Stimulated activated memory B cell treated with anti-CD40 and anti-IgM and Interleukin-4, amounts not matched to agents 10 μg/mL and 1 μg/mL and 100 μg/mL, for 72 hours (primary cell): ENCODE measurements at regions not wholly inside any gene's neighbourhood (a gene's known extent, or its start where the extent isn't known, plus 50 kb on each side); places are given as distances from the start of the nearest gene placed in this dataset.
"Not testable (repeated sequence)": the region's sequence is repeated elsewhere in the genome, so short reads cannot be mapped to it uniquely, and the experiment has no call there.

Source experiments
- ATAC-seq: fragments of 150-1000 bp; cut with Tn5 transposase; 2 replicates; pipeline ENCODE4 v1.10.0; 2021
- H3K27ac Mint-ChIP-seq: one replicate; pipeline ENCODE4 v1.8.0; 2022; ENCODE audit warnings: mild to moderate bottlenecking, mixed read lengths
- H3K27me3 Mint-ChIP-seq: one replicate; pipeline ENCODE4 v1.8.0; 2022; ENCODE audit warnings: mixed read lengths
- H3K36me3 Mint-ChIP-seq: one replicate; pipeline ENCODE4 v1.8.0; 2022; ENCODE audit warnings: mixed read lengths
- H3K4me1 Mint-ChIP-seq: one replicate; pipeline ENCODE4 v1.8.0; 2022; ENCODE audit warnings: mixed read lengths
- H3K4me3 Mint-ChIP-seq: one replicate; pipeline ENCODE4 v1.8.0; 2022; ENCODE audit warnings: mild to moderate bottlenecking, moderate library complexity, mixed read lengths
- H3K9me3 Mint-ChIP-seq: one replicate; pipeline ENCODE4 v1.8.0; 2022; ENCODE audit warnings: mixed read lengths

GRCh38 chr7:93717217-93717900 lies 142.8 kb upstream of the CALCR start:
- Mint-ChIP-seq H3K27ac (no peak overlapping the region), H3K4me1 (peaks cover 6% of the 10 kb centered on the region), H3K36me3 (no peaks in the 10 kb centered on the region), H3K9me3 (no peaks in the 10 kb centered on the region), H3K27me3 (peaks cover 10% of the 10 kb centered on the region), H3K4me3 (no peak overlapping the region)
- no peak for ATAC-seq

DNA sequence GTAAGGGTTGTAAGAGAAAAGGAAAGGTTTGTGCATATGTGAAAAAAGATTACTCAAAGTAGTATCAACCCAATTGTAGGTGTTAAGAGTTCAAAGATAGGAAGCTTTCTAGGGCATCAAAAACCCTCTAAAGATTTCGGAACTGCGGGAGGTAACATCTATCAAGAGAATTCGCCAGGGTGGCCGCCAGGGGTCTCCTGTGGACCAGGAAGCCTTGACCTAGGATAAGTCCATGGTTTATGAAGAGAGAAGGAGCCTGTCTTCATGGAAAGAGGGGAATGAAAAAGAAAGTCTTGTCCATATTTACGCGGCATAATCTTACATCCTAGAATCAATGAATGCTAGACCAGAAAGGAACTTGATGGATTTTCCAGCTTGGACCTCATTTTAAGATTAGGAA lies 140.7 kb upstream of the CALCR start:
- H3K27me3 Mint-ChIP-seq = peaks cover 20% of the 10 kb centered on the region
- no peak overlapping the region for H3K27ac Mint-ChIP-seq
- H3K4me1 Mint-ChIP-seq = peaks cover 6% of the 10 kb centered on the region
- H3K9me3 Mint-ChIP-seq = no peaks in the 10 kb centered on the region
- ATAC-seq = no peak
- no peak overlapping the region for H3K4me3 Mint-ChIP-seq
- H3K36me3 Mint-ChIP-seq = no peaks in the 10 kb centered on the region

DNA sequence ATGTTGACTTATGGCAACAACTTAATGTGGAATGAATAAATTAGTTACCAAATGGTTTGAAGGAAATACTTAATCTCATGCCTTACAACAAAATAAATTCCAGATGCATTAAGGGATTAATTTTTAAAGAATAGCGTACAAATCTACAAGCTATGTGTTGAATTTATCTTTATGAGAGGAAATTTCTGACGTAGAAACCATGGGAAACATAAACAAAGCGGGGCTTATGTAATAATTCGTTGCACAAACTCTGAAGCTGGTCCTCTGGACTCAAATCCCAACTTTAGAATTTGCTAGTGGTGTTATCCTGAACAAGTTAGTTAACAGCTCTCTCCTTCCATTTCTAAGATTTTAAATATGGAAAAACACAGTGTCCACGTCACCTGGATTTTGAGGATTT lies 137.4 kb upstream of the CALCR start:
- ATAC-seq = no peak
- Mint-ChIP-seq H3K4me3 (no peak overlapping the region), H3K4me1 (no peaks in the 10 kb centered on the region), H3K27ac (no peak overlapping the region), H3K36me3 (no peaks in the 10 kb centered on the region), H3K27me3 (peaks cover 16% of the 10 kb centered on the region), H3K9me3 (peaks cover 3% of the 10 kb centered on the region)

- not testable (repeated sequence) for H3K36me3 Mint-ChIP-seq, ATAC-seq, H3K9me3 Mint-ChIP-seq, H3K4me3 Mint-ChIP-seq, H3K27ac Mint-ChIP-seq, H3K4me1 Mint-ChIP-seq
- H3K27me3 Mint-ChIP-seq = peaks cover 15% of the 10 kb centered on the region
Measured at GRCh38 chr7:93708255-93708654, 133.7 kb upstream of the CALCR start.

- H3K4me3 Mint-ChIP-seq = no peak overlapping the region
- no peaks in the 10 kb centered on the region for H3K36me3 Mint-ChIP-seq
- H3K9me3 Mint-ChIP-seq = peaks cover 3% of the 10 kb centered on the region
- no peak for ATAC-seq
- H3K4me1 Mint-ChIP-seq = no peaks in the 10 kb centered on the region
- H3K27me3 Mint-ChIP-seq = peaks cover 15% of the 10 kb centered on the region
- no peak overlapping the region for H3K27ac Mint-ChIP-seq
Measured at GRCh38 chr7:93707249-93707648, 132.7 kb upstream of the CALCR start.

DNA sequence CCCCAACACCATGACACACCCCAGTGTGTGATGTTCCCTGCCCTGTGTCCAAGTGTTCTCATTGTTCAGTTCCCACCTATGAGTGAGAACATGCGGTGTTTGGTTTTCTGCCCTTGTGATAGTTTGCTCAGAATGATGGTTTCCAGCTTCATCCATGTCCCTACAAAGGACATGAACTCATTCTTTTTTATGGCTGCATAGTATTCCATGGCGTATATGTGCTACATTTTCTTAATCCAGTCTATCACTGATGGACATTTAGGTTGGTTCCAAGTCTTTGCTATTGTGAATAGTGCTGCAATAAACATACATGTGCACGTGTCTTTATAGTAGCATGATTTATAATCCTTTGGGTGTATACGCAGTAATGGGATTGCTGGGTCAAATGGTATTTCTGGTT lies 131.6 kb upstream of the CALCR start:
- ATAC-seq, H3K4me3 Mint-ChIP-seq, H3K9me3 Mint-ChIP-seq, H3K36me3 Mint-ChIP-seq, H3K4me1 Mint-ChIP-seq, H3K27ac Mint-ChIP-seq: not testable (repeated sequence)
- H3K27me3 Mint-ChIP-seq = peaks cover 15% of the 10 kb centered on the region

GRCh38 chr7:93704217-93704616 lies 129.7 kb upstream of the CALCR start:
- no peak overlapping the region for H3K4me3 Mint-ChIP-seq
- H3K4me1 Mint-ChIP-seq = no peaks in the 10 kb centered on the region
- H3K36me3 Mint-ChIP-seq = no peaks in the 10 kb centered on the region
- H3K27me3 Mint-ChIP-seq = no peaks in the 10 kb centered on the region
- H3K27ac Mint-ChIP-seq = no peak overlapping the region
- peaks cover 3% of the 10 kb centered on the region for H3K9me3 Mint-ChIP-seq
- ATAC-seq = no peak

GRCh38 chr7:93697901-93698300 lies 123.4 kb upstream of the CALCR start:
- Mint-ChIP-seq H3K36me3 (no peaks in the 10 kb centered on the region), H3K4me3 (no peak overlapping the region), H3K4me1 (no peaks in the 10 kb centered on the region), H3K27ac (no peak overlapping the region), H3K9me3 (no peaks in the 10 kb centered on the region), H3K27me3 (no peaks in the 10 kb centered on the region)
- no peak for ATAC-seq

DNA sequence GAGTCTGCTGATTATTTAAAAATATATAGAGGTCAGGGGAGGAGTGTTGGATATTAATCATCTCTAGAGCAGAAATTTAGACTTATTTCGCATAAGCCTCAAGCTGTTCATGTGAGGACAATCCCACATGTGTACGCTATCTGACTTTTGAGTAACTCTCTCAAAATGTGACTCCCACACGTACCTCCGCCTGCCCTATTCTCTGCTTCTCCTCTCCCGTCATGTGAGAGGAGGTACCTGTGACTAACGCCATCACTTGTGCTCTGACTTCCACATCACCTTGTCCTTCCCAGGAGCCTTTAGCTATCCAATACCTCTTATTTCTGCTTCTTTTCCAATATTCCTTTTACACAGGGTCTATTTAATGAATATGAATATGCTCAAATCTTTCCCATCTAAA lies 119.3 kb upstream of the CALCR start:
- H3K36me3 Mint-ChIP-seq = no peaks in the 10 kb centered on the region
- H3K4me1 Mint-ChIP-seq = no peaks in the 10 kb centered on the region
- H3K4me3 Mint-ChIP-seq = no peak overlapping the region
- no peaks in the 10 kb centered on the region for H3K27me3 Mint-ChIP-seq
- ATAC-seq = no peak
- no peaks in the 10 kb centered on the region for H3K9me3 Mint-ChIP-seq
- no peak overlapping the region for H3K27ac Mint-ChIP-seq

GRCh38 chr7:93690021-93690420 lies 115.5 kb upstream of the CALCR start:
- no peak for ATAC-seq
- H3K36me3 Mint-ChIP-seq = no peaks in the 10 kb centered on the region
- no peaks in the 10 kb centered on the region for H3K27me3 Mint-ChIP-seq
- no peaks in the 10 kb centered on the region for H3K4me1 Mint-ChIP-seq
- H3K27ac Mint-ChIP-seq = no peak overlapping the region
- H3K4me3 Mint-ChIP-seq = no peak overlapping the region
- H3K9me3 Mint-ChIP-seq = no peaks in the 10 kb centered on the region

DNA sequence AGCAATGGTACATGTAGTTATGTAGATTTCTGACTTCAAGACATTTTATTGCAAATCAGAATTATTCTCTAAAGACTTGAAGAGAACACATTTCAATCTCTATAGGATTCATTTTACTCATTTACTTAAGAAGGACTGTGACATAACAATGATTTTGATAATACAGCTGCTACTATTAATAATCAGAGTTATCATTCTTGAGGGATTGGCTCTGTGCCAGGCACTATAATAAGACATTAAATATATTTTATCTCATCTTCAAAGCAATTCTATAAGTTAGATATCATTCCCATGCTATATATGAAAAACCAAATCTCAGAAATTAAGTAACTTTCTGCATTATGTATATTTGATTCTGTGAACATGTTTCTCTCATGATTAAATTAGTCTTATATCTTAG lies 103.7 kb upstream of the CALCR start:
- Mint-ChIP-seq H3K27ac (no peak overlapping the region), H3K27me3 (no peaks in the 10 kb centered on the region), H3K9me3 (no peaks in the 10 kb centered on the region), H3K4me1 (no peaks in the 10 kb centered on the region), H3K4me3 (no peak overlapping the region), H3K36me3 (no peaks in the 10 kb centered on the region)
- ATAC-seq = no peak

- Mint-ChIP-seq H3K4me1 (no peaks in the 10 kb centered on the region), H3K9me3 (peaks cover 5% of the 10 kb centered on the region), H3K4me3 (no peak overlapping the region), H3K27me3 (peaks cover 38% of the 10 kb centered on the region), H3K36me3 (no peaks in the 10 kb centered on the region), H3K27ac (no peak overlapping the region)
- no peak for ATAC-seq
Measured at GRCh38 chr7:93663561-93664299, 89.2 kb upstream of the CALCR start.

DNA sequence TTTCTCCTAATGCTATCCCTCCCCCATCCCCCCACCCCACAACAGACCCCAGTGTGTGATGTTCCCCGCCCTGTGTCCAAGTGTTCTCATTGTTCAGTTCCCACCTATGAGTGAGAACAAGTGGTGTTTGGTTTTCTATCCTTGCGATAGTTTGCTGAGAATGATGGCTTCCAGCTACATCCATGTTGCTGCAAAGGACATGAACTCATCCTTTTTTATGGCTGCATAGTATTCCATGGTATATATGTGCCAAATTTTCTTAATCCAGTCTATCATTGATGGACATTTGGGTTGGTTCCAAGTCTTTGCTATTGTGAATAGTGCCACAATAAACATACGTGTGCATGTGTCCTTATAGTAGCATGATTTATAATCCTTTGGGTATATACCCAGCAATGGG lies 83.6 kb upstream of the CALCR start:
- H3K36me3 Mint-ChIP-seq, H3K4me3 Mint-ChIP-seq, H3K9me3 Mint-ChIP-seq, H3K27ac Mint-ChIP-seq, H3K4me1 Mint-ChIP-seq, ATAC-seq: not testable (repeated sequence)
- peaks cover 28% of the 10 kb centered on the region for H3K27me3 Mint-ChIP-seq

DNA sequence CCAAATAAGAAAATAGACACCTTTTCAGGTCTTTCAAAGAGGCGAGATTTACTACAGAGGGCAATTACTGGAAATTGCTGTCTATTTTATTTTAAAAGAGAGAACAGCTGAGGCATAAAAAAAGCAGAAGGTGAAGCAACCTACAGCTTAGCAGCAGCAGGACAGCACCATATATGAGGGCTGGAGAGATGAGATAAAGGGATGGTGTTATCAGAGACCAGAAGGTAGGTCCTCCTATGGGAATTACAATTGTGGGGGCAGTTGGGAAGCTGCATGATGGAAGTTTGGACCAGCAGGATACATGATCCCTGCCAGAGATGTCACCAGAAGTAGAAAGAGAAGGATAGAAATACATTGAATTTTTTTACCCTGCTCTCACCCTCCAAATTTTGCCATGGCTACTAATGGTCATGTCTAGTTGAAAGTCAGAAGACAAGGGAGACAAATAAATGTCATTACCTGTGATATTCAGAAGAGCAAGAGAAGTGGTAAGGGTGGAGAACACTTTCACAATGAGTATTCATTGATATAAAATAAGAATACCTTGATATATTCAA lies 77.2 kb upstream of the CALCR start:
- no peak for ATAC-seq
- no peak overlapping the region for H3K27ac Mint-ChIP-seq
- no peaks in the 10 kb centered on the region for H3K27me3 Mint-ChIP-seq
- no peaks in the 10 kb centered on the region for H3K9me3 Mint-ChIP-seq
- H3K4me1 Mint-ChIP-seq = no peaks in the 10 kb centered on the region
- H3K4me3 Mint-ChIP-seq = no peak overlapping the region
- H3K36me3 Mint-ChIP-seq = no peaks in the 10 kb centered on the region

- H3K4me1 Mint-ChIP-seq = no peaks in the 10 kb centered on the region
- no peak overlapping the region for H3K27ac Mint-ChIP-seq
- no peaks in the 10 kb centered on the region for H3K27me3 Mint-ChIP-seq
- H3K4me3 Mint-ChIP-seq = no peak overlapping the region
- no peak for ATAC-seq
- H3K36me3 Mint-ChIP-seq = no peaks in the 10 kb centered on the region
- no peaks in the 10 kb centered on the region for H3K9me3 Mint-ChIP-seq
Measured at GRCh38 chr7:93646538-93646937, 72.0 kb upstream of the CALCR start.

DNA sequence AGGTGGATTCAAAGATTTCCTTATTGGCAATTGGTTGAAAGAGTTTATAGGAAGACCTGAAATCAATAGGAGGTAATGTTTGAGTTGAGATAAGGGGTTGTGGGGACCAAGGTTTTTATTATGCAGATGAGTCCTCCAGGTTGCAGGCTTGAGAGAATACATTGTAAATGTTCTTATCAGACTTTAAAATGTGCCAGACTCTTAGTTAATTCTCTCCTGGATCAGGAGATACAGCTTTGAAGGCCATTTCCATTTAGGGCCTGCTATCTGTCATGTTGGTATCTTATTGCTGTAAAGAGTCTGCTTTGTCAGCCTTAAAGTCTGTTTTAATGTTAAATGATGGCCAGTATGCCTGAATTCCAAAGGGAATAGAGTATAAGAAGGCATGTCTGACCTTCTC lies 61.8 kb upstream of the CALCR start:
- ATAC-seq = no peak
- H3K36me3 Mint-ChIP-seq = no peaks in the 10 kb centered on the region
- H3K9me3 Mint-ChIP-seq = no peaks in the 10 kb centered on the region
- no peak overlapping the region for H3K27ac Mint-ChIP-seq
- no peaks in the 10 kb centered on the region for H3K4me1 Mint-ChIP-seq
- no peak overlapping the region for H3K4me3 Mint-ChIP-seq
- H3K27me3 Mint-ChIP-seq = no peaks in the 10 kb centered on the region
